Upper lobe of left lung (tissue), 4 donors: ENCODE measurements at regions not wholly inside any gene's neighbourhood (a gene's known extent, or its start where the extent isn't known, plus 50 kb on each side); places are given as distances from the start of the nearest gene placed in this dataset.

ENCODE experiments used
- POLR2A ChIP-seq, 4 donors: fragments of 450-650 bp; IDR thresholded peaks; one replicate each; pipeline ENCODE4 v1.5.1; 2016 to 2017; ENCODE audit warnings: antibody characterized with exemption in 4 of 4, mild to moderate bottlenecking in 2 of 4
- TF ChIP-seq, protein P1 (sequence below), 6 experiments: fragments of 450-650 bp in 4 of 6; fragments of 200-600 bp in 2 of 6; sonication (generic) in 2 of 6; IDR thresholded peaks; one replicate each; pipeline ENCODE4 v1.5.1; 2016 to 2019; ENCODE audit warnings: antibody characterized with exemption in 6 of 6

GRCh38 chr1:232450615-232451014 lies 179.3 kb downstream of the SIPA1L2 start:
- TF ChIP-seq, protein P1, sequence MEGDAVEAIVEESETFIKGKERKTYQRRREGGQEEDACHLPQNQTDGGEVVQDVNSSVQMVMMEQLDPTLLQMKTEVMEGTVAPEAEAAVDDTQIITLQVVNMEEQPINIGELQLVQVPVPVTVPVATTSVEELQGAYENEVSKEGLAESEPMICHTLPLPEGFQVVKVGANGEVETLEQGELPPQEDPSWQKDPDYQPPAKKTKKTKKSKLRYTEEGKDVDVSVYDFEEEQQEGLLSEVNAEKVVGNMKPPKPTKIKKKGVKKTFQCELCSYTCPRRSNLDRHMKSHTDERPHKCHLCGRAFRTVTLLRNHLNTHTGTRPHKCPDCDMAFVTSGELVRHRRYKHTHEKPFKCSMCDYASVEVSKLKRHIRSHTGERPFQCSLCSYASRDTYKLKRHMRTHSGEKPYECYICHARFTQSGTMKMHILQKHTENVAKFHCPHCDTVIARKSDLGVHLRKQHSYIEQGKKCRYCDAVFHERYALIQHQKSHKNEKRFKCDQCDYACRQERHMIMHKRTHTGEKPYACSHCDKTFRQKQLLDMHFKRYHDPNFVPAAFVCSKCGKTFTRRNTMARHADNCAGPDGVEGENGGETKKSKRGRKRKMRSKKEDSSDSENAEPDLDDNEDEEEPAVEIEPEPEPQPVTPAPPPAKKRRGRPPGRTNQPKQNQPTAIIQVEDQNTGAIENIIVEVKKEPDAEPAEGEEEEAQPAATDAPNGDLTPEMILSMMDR (IDR thresholded peaks at IDR 0.05) = no peak
- no peak for TF ChIP-seq POLR2A (IDR thresholded peaks at IDR 0.05)
